ENCODE measurements at regions not wholly inside any gene's neighbourhood (a gene's known extent, or its start where the extent isn't known, plus 50 kb on each side); places are given as distances from the start of the nearest gene placed in this dataset.

GRCh38 chr1:65090406-65090805, 57.6 kb upstream of the AK4 start:
- no peak for TF ChIP-seq EZH2 (IDR thresholded peaks at IDR 0.05; ENCODE audit: low read length, unreplicated experiment)
- TF ChIP-seq EZH2phosphoT487 (IDR thresholded peaks at IDR 0.05; ENCODE audit: borderline replicate concordance, low read length): no peak

Data from PC-3 (cell line).